A204.1 (cell line): ENCODE measurements at regions not wholly inside any gene's neighbourhood (a gene's known extent, or its start where the extent isn't known, plus 50 kb on each side); places are given as distances from the start of the nearest gene placed in this dataset.

Experiments used
- FAIRE-seq: peaks from 2 replicates; lab custom pipeline; 2012; peaks lifted over from hg19 to GRCh38; lab: Jason Lieb, UNC

DNA sequence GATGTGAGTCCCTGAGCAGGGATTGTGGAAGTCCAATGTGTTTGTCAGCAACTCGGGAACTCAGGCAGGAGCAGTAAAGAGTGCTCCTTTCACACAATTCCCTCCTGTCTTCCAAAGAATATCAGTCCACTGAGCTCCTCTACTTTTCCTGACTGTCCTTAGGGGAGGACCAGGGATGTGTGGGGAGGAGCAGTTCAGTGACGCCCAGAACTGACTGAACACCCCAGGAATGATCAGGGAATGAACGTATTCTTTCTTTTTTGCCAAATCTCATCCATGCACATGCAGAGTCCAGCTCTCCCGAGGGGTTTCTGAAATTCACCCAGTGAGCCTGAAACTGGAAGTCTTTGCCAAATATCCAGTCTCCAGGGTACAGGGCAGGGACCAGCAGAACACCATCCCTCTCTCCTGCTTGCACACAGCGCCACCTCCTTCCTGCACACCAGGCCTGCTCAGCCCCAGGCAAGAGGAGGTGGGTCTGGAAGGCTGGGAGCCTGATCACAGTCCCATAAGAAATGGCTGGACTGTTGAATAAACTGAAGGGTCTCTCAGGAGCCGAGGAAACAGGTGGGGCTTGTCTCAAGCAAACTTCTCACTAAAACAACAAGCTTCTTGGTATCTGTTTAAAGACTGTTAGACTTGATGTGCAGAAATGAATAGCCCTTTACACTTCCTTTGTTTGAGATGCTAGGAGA lies 294.7 kb downstream of the C7orf25 start:
- no peak for FAIRE-seq

DNA sequence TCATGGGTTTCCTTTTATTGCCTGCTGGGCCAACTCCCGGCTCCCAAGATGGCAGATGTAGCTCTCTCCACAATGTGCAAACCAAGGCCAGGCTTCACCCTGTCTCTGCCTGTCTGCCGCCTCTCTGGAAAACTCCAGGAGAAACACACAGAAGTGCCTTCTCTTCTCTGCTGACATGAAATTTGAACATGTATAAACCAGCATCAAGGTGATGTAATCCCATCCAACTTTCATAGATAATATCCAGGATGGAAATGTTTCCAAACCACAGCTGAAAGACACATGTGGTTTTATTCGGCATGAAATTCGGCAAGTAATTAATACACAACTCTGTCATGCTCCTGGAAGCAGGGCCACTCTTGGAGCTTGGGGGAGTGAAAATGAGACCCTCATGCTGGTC lies 297.2 kb downstream of the C7orf25 start:
- FAIRE-seq: no peak

DNA sequence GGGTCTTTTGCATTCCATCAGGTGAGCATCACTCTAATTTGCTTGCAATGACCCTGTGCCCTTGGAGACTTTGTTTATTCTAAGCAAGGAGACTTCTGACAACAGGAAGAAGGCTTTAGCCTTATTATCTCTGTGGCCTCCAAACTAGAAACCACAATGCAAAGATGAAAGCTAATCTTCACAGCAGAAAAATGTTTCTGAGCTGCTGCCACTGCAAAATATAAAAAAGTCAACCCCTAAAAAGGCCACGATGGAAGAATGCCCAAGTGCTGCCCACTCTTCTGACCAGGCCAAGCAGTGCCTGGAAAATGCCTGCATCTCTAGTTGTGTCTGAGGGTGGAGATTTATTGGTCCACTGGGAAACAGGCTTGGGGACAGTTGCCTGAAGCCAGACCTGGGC lies 299.9 kb downstream of the C7orf25 start:
- FAIRE-seq: no peak

DNA sequence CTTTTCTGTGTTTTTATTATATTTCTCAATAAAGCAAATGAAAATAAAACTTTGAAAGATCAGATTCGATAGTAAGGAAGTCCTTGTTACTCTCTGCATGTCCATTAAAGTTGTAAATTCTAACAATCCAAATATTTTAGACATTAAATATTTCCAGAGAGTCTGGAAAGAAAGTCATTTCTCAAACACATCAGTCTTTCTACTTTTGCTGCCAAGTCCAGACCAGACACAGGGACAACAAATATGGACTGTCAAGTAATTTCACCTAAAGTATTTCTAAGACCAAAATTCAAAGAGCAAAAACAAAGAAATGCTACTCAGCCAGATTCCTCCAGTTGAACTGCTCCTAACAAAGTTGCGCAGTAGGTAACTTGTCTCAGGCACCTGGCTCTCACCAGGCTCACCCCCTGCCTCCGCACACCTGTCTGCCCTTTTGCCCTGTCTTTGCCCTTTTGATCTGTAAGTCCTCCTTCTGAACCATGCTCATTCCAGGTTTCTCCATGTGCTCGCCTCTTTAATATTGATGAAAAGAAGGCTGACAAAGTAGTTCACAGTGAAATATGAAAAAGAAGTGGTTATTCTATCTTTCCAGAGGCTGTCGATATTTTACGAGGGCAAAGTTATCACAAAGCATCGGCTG lies 300.5 kb downstream of the C7orf25 start:
- no peak for FAIRE-seq

DNA sequence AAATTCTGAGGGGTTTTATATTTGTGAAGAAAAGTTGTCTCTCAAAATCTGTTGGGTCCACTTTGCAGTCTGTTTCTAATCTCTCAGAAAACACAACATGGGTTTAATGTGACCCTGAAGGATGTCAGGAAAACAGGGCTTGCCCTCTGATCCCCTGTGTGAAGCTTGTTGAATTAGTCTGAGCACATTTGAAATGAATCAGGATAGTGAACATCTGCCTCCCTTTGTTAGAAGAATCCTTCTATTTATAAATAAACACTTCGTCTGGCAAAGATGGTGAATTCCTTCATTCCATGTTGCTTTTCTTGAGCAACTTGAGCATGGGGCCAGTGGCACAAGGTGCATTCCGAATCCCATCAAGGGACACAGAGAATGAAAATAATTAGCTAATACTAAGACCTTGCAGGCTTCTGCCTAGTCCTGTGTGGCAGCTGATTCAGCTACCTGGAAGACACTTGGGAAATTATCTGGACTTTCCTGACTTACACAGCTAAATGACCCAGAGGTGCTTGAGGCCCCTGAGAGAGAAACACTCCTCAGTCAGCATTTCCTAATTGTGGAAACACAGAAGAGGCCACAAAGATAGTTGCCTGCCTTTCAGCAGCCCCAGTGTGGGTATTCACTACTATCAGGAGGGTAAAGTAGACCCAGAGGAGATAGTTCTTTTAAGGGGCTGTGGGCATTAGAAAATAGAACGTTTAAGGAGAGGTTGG lies 305.5 kb downstream of the C7orf25 start:
- no peak for FAIRE-seq

DNA sequence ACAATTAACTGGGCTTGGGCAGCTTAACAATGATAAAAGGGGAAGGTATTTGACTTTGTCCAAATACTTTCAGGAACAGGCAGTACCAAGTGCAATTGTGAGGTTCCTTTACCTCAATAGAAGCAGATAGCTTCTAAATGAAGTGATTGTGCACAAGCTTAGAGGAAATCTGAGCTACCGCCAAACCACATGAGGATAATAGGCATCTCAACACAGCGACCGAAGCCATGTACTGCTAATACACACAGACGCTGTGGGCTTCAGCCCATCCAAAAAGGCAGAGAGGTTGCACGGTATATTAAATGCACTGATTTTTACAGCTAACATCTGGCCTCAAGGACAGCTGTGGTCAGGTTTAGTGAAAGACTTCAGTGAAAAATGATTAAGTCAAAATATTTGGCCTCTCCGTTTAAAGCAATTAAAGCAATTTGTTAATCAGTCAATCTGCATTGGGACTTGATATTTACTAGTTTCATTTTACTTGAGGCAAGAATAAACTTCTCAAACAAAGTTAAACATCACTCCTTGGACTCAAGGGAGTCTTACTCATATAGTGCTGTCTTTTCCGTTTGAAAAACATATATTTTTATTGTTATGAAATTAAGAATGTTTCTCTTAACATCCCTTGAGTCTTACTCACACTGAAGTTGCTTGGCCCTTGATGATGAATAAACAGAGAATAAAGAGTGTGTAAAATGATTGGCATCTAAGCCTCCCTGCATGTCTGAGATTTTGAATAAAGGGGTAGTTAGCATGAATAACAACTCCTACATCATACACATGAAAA lies 306.3 kb downstream of the C7orf25 start:
- no peak for FAIRE-seq

DNA sequence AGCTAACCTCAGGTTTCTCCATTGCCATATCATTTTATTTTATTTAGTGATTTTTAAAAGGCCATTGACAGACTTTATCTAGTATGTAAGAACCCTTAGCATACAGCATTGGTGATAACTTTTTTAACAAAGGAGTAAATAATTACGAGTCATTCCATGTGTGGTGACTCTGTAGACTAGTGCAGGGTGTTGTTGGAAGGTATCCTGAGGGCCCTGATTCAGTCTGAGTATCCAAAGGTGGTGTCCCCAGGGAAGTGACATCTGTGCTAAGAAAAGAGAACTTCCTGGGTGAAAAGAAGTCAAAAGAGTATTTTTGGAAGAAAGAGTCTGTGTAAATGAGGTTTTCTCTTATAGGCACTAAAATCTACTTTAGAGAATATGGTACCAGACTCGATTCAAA lies 308.4 kb downstream of the C7orf25 start:
- FAIRE-seq: no peak

DNA sequence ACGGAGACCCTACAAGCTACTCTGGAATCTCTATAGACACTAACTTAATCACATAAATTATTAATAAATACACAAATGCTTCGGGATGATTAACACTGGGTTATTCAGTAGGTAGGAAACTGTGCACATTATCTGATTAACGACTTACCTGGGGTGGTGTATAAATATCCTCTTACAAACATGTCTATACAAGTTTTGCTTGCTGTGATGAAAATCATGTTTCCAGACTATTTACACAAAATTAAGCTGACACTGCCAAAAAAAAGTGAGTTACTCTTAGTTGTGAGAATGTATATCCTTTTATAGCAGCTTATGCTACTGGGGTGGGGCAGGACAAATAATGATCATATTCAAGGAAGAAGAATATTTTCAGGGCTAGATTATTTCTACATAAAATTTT lies 314.6 kb downstream of the C7orf25 start:
- FAIRE-seq: no peak

DNA sequence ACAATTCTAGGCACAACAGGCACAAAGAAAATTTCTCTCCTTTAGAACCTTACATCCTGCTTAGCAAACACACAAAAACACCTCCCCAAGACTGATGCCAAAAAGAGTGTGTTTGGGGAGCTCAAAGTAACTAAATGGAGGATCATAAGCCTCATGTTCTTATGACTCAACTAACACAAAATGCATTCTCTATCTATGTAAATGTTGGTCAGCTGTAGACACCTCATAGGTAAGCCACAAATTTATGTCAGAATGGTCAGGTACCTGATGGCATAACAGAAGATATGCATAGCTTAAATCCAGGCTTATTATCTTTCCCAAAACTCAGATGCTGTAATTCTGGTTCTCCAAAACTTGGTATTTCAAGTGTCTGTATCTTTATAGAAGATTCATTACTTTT lies 315.1 kb downstream of the C7orf25 start:
- FAIRE-seq: no peak

DNA sequence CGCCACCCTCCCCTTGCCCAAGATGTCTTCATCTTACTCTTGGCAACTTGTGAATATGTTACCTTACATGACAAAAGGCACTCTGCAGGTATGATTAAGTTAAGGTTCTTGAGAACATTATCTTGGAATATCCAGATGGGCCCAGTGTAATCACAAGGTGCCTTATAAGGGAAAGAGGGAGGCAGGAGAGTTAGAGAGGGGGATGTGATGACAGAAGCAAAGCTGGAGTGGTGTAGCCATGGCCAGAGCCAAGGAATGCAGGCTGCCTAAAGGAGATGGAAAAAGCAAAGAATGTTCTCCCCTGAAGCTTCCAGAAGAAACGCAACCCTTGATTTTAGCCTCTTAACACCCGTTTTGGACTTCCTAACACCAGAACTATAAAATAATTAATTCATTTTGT lies 318.0 kb downstream of the C7orf25 start:
- no peak for FAIRE-seq

DNA sequence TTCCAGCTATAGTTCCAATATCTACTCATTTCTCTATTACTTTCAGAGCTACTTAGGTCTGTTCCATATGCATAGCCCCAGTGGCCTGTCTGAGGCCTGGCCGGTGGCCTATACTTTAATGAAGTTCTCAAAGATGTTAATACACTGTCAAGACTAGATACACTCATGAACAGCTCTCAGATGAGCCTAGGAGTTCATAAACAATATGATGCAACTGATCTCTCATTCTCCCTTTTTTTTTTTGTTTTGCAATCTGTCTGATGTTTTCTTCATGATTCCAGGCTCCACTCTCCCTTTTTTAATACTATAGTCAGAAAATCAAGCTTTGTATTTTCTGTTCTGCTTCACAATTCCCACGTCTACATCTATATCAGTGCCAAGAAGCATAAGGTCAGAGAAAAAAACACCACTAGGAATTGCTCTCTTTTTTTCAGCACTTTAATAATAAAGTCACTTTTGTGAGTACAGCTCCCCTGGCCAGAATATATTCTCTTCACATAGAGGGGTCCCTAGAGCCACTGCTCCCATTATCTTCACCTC lies 321.0 kb downstream of the C7orf25 start:
- FAIRE-seq: no peak

DNA sequence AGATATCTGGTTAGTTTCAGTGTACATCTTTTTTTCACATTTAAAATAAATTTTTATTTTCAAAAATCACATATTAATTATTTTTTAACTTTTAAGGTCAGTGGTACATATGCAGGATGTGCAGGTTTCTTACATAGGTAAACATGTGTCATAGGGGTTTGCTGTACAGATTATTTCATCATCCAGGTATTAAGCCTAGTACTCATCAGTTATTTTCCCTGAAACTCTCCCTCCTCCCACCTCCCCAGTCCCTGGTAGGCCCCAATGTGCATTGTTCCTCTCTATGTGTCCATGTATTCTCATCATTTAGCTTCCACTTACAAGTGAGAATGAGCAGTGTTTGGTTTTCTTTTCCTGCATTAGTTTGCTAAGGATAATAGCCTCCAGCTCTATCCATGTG lies 323.0 kb downstream of the C7orf25 start:
- FAIRE-seq: no peak

DNA sequence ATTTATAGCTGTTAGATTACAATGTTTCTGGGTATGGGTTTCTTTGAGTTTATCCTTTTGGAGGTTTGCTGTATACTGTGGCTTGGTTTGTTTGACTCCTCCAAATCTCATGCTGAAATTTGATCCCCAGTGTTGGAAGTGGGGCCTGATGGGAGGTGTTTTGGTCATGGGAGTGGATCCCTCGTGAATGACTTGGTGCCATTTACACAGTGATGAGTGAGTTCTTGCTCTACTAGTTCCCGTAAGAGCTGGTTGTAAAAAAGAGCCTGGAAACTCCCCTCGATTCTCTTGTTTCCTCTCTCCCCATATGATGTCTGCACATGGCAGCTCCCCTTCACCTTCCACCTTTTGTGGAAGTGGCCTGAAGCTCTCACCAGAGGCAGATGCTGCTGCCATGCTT lies 324.1 kb downstream of the C7orf25 start:
- no peak for FAIRE-seq

DNA sequence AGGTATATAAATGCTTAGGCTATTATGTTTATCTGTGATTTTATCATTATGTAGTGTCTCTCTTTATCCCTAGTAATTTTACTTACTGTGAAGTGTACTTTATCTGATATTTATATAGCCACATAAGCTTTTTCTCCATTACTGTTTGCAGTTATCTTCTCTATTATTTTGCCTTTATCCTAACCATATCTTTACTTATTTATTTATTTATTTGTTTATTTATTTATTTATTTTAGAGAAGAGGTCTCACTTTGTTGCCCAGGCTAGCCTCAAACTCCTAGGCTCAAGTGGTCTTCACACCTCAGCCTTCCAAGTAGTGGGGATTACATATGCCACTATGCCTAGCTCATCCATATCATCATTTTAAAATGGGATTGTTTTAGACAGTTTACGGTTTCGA lies 331.8 kb downstream of the C7orf25 start:
- FAIRE-seq: no peak

DNA sequence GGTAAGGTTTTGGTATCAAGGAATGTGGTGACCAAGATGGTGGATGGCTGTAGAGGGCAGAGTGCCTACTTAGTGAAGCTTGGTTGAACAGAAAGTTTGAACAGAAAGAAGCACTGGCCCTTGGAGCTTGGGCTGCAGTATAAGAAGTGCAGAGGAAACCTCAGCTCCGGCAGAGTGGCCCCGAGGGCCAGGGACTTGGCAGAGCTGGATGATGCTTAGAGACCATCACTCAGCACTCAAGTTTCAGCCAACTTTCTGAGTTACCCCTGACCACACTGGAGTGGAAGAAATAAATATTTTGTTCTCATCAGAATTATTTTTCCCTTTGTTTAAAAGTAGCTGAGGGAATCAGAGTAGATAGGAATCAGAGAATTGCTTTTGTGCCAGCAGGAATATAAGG lies 336.7 kb downstream of the C7orf25 start:
- no peak for FAIRE-seq

DNA sequence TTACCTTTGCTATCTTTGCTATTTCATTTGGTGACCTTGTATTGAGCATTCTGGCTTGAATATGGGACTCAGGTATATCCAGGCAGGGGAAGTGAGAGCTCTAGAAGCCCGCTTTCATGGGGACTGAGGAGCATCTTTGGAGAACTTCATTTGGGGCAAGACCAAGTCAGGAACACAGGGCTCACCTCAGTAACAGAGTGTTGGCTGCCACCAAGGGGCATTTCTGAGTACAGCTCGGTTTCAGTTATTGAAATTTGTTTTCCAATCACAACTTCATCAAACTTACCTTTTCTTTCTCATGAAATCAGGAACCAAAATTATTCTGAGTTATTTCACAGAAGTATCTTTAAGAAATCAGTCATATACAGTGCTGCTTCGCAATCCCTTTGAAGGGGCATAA lies 337.2 kb downstream of the C7orf25 start:
- FAIRE-seq: no peak

DNA sequence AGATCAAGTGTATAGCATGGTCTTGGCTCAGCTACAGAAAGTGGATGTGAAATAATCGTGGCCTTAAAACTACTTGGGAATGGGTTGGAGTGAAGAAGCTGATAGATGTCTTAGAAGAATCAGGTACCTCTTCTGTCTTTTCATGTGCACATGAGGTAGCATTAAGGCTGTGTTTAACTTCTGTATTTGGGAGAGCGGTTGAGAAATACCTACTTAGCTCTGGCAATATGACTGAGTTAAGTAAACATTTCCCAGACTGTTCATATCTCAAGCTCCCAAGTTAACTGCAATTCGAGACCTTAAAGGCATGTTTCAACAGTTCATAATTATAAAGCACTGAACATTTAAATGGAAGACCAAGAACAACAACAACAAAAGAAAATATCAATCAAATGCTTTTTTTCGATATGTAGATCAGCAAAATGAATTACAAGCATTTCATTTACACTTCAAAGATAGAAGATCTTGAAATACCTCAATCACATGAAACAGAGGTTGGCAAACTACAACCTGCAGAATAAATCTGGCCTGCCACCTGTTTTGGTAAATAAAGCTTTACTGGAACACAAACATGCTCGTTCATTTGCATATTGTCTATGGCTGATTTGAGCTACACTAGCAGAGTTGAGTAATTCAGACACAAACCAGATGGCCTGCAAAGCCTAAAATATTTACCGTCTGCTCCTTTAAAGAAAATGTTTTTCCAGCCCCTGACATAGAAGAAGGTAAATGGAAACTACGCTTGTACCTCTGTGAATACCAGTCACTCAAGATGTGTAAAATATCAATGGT lies 337.1 kb upstream of the GLI3 start:
- no peak for FAIRE-seq

DNA sequence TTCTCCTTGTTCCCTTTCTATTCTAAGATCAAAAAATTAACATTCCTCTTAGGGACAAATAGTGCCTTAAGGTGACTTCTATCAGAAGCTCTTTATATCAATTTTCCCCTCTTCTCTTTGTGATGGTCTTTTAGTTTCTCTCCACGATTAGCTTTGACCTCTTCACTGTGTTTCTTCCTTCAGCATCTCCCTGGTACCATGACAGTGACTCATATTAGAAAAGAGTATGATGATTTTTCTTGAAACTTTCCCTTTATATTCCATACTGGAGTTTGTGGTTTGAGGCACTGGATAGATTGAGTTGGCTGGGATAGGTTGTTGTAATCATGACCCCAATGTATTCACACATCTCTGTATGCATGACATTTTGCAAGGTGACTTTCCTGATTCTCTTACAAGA lies 335.6 kb upstream of the GLI3 start:
- FAIRE-seq: no peak

DNA sequence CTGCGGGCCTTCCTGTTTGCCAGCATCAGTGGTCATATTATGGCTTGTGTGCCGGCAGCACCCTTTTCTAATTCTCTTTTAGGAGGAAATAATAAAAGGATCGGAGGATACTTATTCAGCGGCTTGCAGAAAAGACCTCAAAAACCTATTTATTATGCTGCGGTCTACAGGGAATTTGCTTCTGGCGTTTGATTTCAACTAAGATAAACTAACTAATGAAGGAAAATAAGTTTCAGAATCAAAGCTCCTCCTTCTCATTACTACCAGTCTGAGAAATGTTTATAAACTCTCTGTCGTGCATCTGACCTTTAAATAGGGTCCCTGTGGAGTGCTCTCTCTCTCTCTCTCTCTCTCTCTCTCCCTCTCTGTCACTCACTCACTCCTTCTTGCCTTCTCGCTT lies 335.0 kb upstream of the GLI3 start:
- no peak for FAIRE-seq

DNA sequence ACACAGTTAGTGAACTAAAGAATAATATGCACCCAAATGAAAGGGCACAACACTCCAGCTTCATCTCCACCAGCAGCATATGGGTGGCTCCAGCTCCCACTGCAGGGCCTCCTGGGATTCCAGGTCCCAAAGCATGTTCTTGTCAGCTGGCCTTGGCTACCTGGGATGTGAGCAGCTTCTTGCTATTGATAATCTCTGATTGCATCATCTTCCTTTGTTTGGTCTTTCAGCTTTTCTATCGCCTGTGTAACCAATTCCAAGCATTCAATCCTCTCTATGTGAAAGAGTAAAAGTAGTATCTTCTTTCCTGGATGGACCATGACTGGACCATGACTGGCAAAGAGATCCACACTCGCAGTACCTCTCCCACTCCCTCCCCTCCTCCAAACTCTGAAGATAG lies 333.9 kb upstream of the GLI3 start:
- FAIRE-seq: no peak

DNA sequence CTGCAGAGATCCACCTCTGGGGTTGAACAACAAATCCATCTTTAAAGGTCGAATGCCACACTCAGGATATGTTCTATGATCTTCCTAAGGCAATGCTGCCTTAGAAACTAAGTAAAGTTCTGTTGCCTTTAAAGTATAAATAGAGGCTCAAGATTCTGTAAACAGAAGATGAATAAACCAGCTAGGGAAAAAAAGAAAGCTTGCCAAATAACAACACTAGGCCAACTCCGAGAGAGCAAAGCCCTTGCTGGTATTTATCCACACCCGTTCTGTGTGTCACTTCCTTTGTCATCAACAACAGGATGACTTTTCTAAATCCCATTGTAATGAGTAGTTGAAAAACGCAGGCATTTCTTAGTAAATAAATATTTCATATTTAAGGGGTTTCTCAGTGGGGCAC lies 330.0 kb upstream of the GLI3 start:
- no peak for FAIRE-seq

DNA sequence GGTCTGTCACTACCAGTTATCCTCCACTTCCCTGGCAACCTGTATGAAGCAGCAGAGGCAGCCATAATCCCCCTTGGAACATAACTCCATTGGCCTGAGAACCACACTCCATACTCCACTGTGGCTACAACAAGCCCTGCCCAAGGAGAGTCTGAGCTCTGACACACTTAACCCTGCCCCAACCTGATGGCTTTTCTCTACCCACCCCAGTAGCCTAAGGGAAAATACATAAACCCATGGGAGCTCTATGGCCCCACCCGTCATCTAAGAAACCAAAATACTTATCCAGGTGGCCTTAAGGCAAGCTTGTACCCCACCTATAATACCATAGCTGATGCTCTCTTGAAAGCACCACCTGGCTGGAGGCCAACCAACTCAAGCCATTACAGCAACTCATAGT lies 324.8 kb upstream of the GLI3 start:
- no peak for FAIRE-seq
